H9 (cell line): ENCODE measurements at regions not wholly inside any gene's neighbourhood (a gene's known extent, or its start where the extent isn't known, plus 50 kb on each side); places are given as distances from the start of the nearest gene placed in this dataset.

Experiments used
- DNase-seq: peaks from one replicate; pipeline ENCODE4 v3.0.0-alpha.2; 2017
- H2AFZ ChIP-seq: one replicate; pipeline ENCODE4 v1.6.1; 2013; ENCODE audit warnings: mild to moderate bottlenecking, low read length, control low read depth, moderate library complexity
- H2AK5ac ChIP-seq: 2 replicates; pipeline ENCODE4 v1.6.1; 2013; ENCODE audit warnings: low read length, control low read depth, mixed read lengths; ENCODE audit not compliant: insufficient read length
- H2BK120ac ChIP-seq: one replicate; pipeline ENCODE4 v1.6.1; 2013; ENCODE audit warnings: low read depth, mild to moderate bottlenecking, low read length, control low read depth, inconsistent platforms; ENCODE audit not compliant: poor library complexity, severe bottlenecking
- H2BK12ac ChIP-seq: 2 replicates; pipeline ENCODE4 v1.6.1; 2013; ENCODE audit warnings: low read length, control low read depth, mixed read lengths, low read depth; ENCODE audit not compliant: insufficient read length
- H2BK15ac ChIP-seq: 2 replicates; pipeline ENCODE4 v1.6.1; 2013; ENCODE audit warnings: low read depth, low read length, control low read depth
- H2BK20ac ChIP-seq: one replicate; pipeline ENCODE4 v1.6.1; 2013; ENCODE audit warnings: low read depth, mild to moderate bottlenecking, low read length, control low read depth, inconsistent platforms; ENCODE audit not compliant: poor library complexity, severe bottlenecking
- H2BK5ac ChIP-seq: 2 replicates; pipeline ENCODE4 v1.6.1; 2013; ENCODE audit warnings: low read length, control low read depth, mixed read lengths; ENCODE audit not compliant: insufficient read length
- H3K14ac ChIP-seq: 2 replicates; pipeline ENCODE4 v1.6.1; 2013; ENCODE audit warnings: low read length, control low read depth; ENCODE audit not compliant: insufficient read depth
- H3K18ac ChIP-seq: 2 replicates; pipeline ENCODE4 v1.6.1; 2013; ENCODE audit warnings: low read depth, mild to moderate bottlenecking, mixed read lengths, low read length, control low read depth; ENCODE audit not compliant: insufficient read length
- H3K23ac ChIP-seq: 2 replicates; pipeline ENCODE4 v1.6.1; 2013; ENCODE audit warnings: low read length, control low read depth, mixed read lengths, low read depth; ENCODE audit not compliant: insufficient read length
- H3K23me2 ChIP-seq: 2 replicates; pipeline ENCODE4 v1.6.1; 2013; ENCODE audit warnings: low read depth, mild to moderate bottlenecking, mixed read lengths, low read length, control low read depth; ENCODE audit not compliant: insufficient read length, poor library complexity, severe bottlenecking
- H3K27ac ChIP-seq: 2 replicates; pipeline ENCODE4 v1.5.1; 2013; ENCODE audit warnings: low read length, control low read depth, mixed read lengths, low read depth; ENCODE audit not compliant: insufficient read length
- H3K27me3 ChIP-seq: 2 replicates; pipeline ENCODE4 v1.6.1; 2013; ENCODE audit warnings: low read length, control low read depth, inconsistent platforms; ENCODE audit not compliant: insufficient read depth
- H3K4ac ChIP-seq: 2 replicates; pipeline ENCODE4 v1.6.1; 2013; ENCODE audit warnings: low read depth, mild to moderate bottlenecking, control low read depth, inconsistent platforms, low read length, moderate library complexity
- H3K4me1 ChIP-seq: 2 replicates; pipeline ENCODE4 v1.6.1; 2013; ENCODE audit warnings: low read length, control low read depth, inconsistent platforms; ENCODE audit not compliant: insufficient read depth
- H3K4me2 ChIP-seq: 2 replicates; pipeline ENCODE4 v1.6.1; 2013; ENCODE audit warnings: low read length, control low read depth, mixed read lengths; ENCODE audit not compliant: insufficient read length, insufficient read depth
- H3K56ac ChIP-seq: 2 replicates; pipeline ENCODE4 v1.6.1; 2013; ENCODE audit warnings: low read depth, mild to moderate bottlenecking, mixed read lengths, low read length, control low read depth; ENCODE audit not compliant: insufficient read length
- H3K79me1 ChIP-seq: 2 replicates; pipeline ENCODE4 v1.6.1; 2013; ENCODE audit warnings: low read depth, mild to moderate bottlenecking, moderate library complexity, low read length, control low read depth, inconsistent platforms; ENCODE audit not compliant: insufficient read depth, poor library complexity, severe bottlenecking
- H3K79me2 ChIP-seq: 2 replicates; pipeline ENCODE4 v1.6.1; 2013; ENCODE audit warnings: low read length, control low read depth, inconsistent platforms; ENCODE audit not compliant: insufficient read depth
- H3K9ac ChIP-seq: 2 replicates; pipeline ENCODE4 v1.6.1; 2013; ENCODE audit warnings: low read length, control low read depth, mixed read lengths; ENCODE audit not compliant: insufficient read length; ENCODE audit errors: extremely low read depth
- H3K9me3 ChIP-seq: one replicate; pipeline ENCODE4 v1.6.1; 2013; ENCODE audit warnings: low read depth, low read length, inconsistent platforms; ENCODE audit not compliant: control insufficient read depth
- H3T11ph ChIP-seq: one replicate; pipeline ENCODE4 v1.6.1; 2013; ENCODE audit warnings: mild to moderate bottlenecking, low read length, control low read depth, inconsistent platforms
- H4K20me1 ChIP-seq: one replicate; pipeline ENCODE4 v1.6.1; 2013; ENCODE audit not compliant: control insufficient read depth, insufficient read length, insufficient read depth
- H4K5ac ChIP-seq: 2 replicates; pipeline ENCODE4 v1.6.1; 2013; ENCODE audit warnings: low read depth, mild to moderate bottlenecking, mixed read lengths, low read length, control low read depth; ENCODE audit not compliant: insufficient read length
- H4K8ac ChIP-seq: replicated peaks from 2 replicates; pipeline ENCODE4 v1.6.1; 2013; ENCODE audit warnings: low read length, control low read depth, mixed read lengths, low read depth; ENCODE audit not compliant: insufficient read length
- H4K91ac ChIP-seq: 2 replicates; pipeline ENCODE4 v1.6.1; 2013; ENCODE audit warnings: low read depth, mild to moderate bottlenecking, moderate library complexity, mixed read lengths, low read length, control low read depth; ENCODE audit not compliant: insufficient read length
- H3K27ac Mint-ChIP-seq, 3 experiments: 2 replicates in 2 of 3; 3 replicates in 1 of 3; pipeline ENCODE4 v1.8.0; 2020 to 2021; ENCODE audit warnings: mixed read lengths in 3 of 3, mild to moderate bottlenecking in 1 of 3, moderate library complexity in 1 of 3
- H3K27me3 Mint-ChIP-seq: 2 replicates; pipeline ENCODE4 v1.8.0; 2021; ENCODE audit warnings: low read depth, mild to moderate bottlenecking, moderate library complexity, mixed read lengths
- H3K36me3 Mint-ChIP-seq, 3 experiments: 2 replicates in 2 of 3; 3 replicates in 1 of 3; pipeline ENCODE4 v1.8.0; 2020 to 2021; ENCODE audit warnings: low read depth in 3 of 3, mixed read lengths in 3 of 3; ENCODE audit not compliant: insufficient read depth in 1 of 3
- H3K4me1 Mint-ChIP-seq, 2 experiments: 2 replicates each; pipeline ENCODE4 v1.8.0; 2020; ENCODE audit warnings: mixed read lengths in 2 of 2
- H3K4me3 Mint-ChIP-seq, 2 experiments: 2 replicates in 1 of 2; 3 replicates in 1 of 2; pipeline ENCODE4 v1.8.0; 2020 to 2021; ENCODE audit warnings: mild to moderate bottlenecking in 2 of 2, mixed read lengths in 2 of 2, moderate library complexity in 1 of 2
- H3K9me3 Mint-ChIP-seq, 2 experiments: 2 replicates in 1 of 2; 3 replicates in 1 of 2; pipeline ENCODE4 v1.8.0; 2020; ENCODE audit warnings: mild to moderate bottlenecking in 2 of 2, mixed read lengths in 2 of 2, moderate library complexity in 1 of 2
- CTCF ChIP-seq: fragments of 200-600 bp; sonication (generic); conservative IDR thresholded peaks from 3 replicates; pipeline ENCODE4 v1.8.0; 2021; ENCODE audit warnings: antibody characterized with exemption, mild to moderate bottlenecking
- WGBS: extraction: QIAGEN DNeasy Blood & Tissue Kit; methylation state at CpG from one replicate; pipeline ENCODE4 v1.1.7; 2013; ENCODE audit warnings: missing lambda C conversion rate, low lambda C conversion rate, mixed read lengths; ENCODE audit not compliant: insufficient read length; ENCODE audit errors: extremely low coverage; 5-methylcytosine and 5-hydroxymethylcytosine counted together

- Mint-ChIP-seq H3K4me3 (no peak overlapping the region), H3K27ac (no peak overlapping the region), H3K4me1 (no peaks in the 10 kb centered on the region; a peak in 1 of 4 replicates), H3K27me3 (peaks cover 8% of the 10 kb centered on the region), H3K36me3 (peaks cover 11 to 29% (median 12%) of the 10 kb centered on the region in 3 experiments; a peak in 6 of 7 replicates), H3K9me3 (peaks cover 24 to 38% of the 10 kb centered on the region in 2 experiments)
- H3K4me1 ChIP-seq, result no peaks in the 10 kb centered on the region
- no peak overlapping the region for H3K4ac ChIP-seq
- H4K5ac ChIP-seq, result no peak overlapping the region
- no peaks in the 10 kb centered on the region for H3K23me2 ChIP-seq
- H3K9ac ChIP-seq, result no peak overlapping the region
- H3K79me2 ChIP-seq, result no peaks in the 10 kb centered on the region
- no peak for DNase-seq
- no peak for TF ChIP-seq CTCF
- H3K79me1 ChIP-seq, result no peaks in the 10 kb centered on the region
- no peak overlapping the region for H4K91ac ChIP-seq
- no peaks in the 10 kb centered on the region for H4K20me1 ChIP-seq
- H2BK20ac ChIP-seq, result no peak overlapping the region
- H2AK5ac ChIP-seq, result no peak overlapping the region
- no peak overlapping the region for H2BK120ac ChIP-seq
- H3K23ac ChIP-seq, result no peak overlapping the region
- no peak overlapping the region for H3K27ac ChIP-seq
- no CpG with 5 or more reads among the region's 6 CpGs for WGBS
- no peak overlapping the region for H3K4me2 ChIP-seq
- H3K27me3 ChIP-seq, result no peaks in the 10 kb centered on the region
- no peak overlapping the region for H2BK12ac ChIP-seq
- no peak overlapping the region for H2AFZ ChIP-seq
- H3T11ph ChIP-seq, result no peak overlapping the region
- no peak overlapping the region for H2BK15ac ChIP-seq
- no peak overlapping the region; the same call in 1 of the 2 replicates for H3K14ac ChIP-seq
- no peak overlapping the region for H3K18ac ChIP-seq
- H4K8ac ChIP-seq, result no peak overlapping the region
- H3K56ac ChIP-seq, result no peak overlapping the region
- peaks cover 7% of the 10 kb centered on the region for H3K9me3 ChIP-seq
- no peak overlapping the region for H2BK5ac ChIP-seq
Measured at GRCh38 chr9:91155181-91155580, 206.5 kb downstream of the AUH start.
